ENCODE measurements at regions not wholly inside any gene's neighbourhood (a gene's known extent, or its start where the extent isn't known, plus 50 kb on each side); places are given as distances from the start of the nearest gene placed in this dataset.

- H3K4me1 ChIP-seq (ENCODE audit: control insufficient read depth in 2 of 2, insufficient read depth in 2 of 2, low read length in 2 of 2), result no peaks in the 10 kb centered on the region
- Mint-ChIP-seq H3K4me3 (no peak overlapping the region), H3K9me3 (ENCODE audit: insufficient read depth) (no peaks in the 10 kb centered on the region), H3K27me3 (peaks cover 7% of the 10 kb centered on the region), H3K27ac (no peak overlapping the region), H3K4me1 (no peaks in the 10 kb centered on the region)
- no peak overlapping the region for H3K4me2 ChIP-seq (replicated peaks; ENCODE audit: low read depth, low read length, poor library complexity, severe bottlenecking)
- no peaks in the 10 kb centered on the region for H3K36me3 ChIP-seq (replicated peaks in 1 of 2; ENCODE audit: control extremely low read depth in 1 of 2, control insufficient read depth in 1 of 2, extremely low read depth in 1 of 2, insufficient read depth in 2 of 2, low read length in 1 of 2)
- DNase-seq, result no peak
- no peaks in the 10 kb centered on the region for H3K79me2 ChIP-seq (ENCODE audit: control insufficient read depth, insufficient read depth, low read length)
- no peaks in the 10 kb centered on the region for H4K20me1 ChIP-seq (ENCODE audit: control insufficient read depth, insufficient read depth, low read length, poor library complexity, severe bottlenecking)
- ChIA-PET CTCF (no interaction called here), POLR2A (no interaction called here)
- no peak for ATAC-seq (ENCODE audit: low read depth)
- no peak overlapping the region for H3K4me3 ChIP-seq (ENCODE audit: control extremely low read depth in 1 of 5, extremely low read depth in 1 of 5, insufficient read depth in 1 of 5, low read depth in 2 of 5, low read length in 4 of 5)
- intact Hi-C loops (cut with micrococcal nuclease), result no loop called here
- no peaks in the 10 kb centered on the region for H3K27me3 ChIP-seq (replicated peaks in 1 of 4; ENCODE audit: control extremely low read depth in 1 of 4, control insufficient read depth in 3 of 4, insufficient read depth in 4 of 4, low read length in 3 of 4)
- no peak overlapping the region for H3K27ac ChIP-seq (ENCODE audit: low read length in 2 of 2)
- H2AFZ ChIP-seq (ENCODE audit: insufficient read depth, low read depth, low read length, poor library complexity, severe bottlenecking), result no peak overlapping the region
- no peak overlapping the region for H3K9ac ChIP-seq (ENCODE audit: low read length)
- TF ChIP-seq EZH2 (IDR thresholded peaks at IDR 0.05; ENCODE audit: borderline replicate concordance, insufficient read depth, low read depth, low read length, poor library complexity, severe bottlenecking) (no peak), CTCF (IDR thresholded peaks at IDR 0.05) (no peak)
- no peaks in the 10 kb centered on the region for H3K9me3 ChIP-seq (ENCODE audit: control extremely low read depth in 1 of 3, control insufficient read depth in 2 of 3, insufficient read depth in 1 of 3, low read length in 2 of 3)
These were observed 169.7 kb upstream of the LRP1B start for GRCh38 chr2:142300517-142300916.

- H3K27me3 Mint-ChIP-seq, result peaks cover 7% of the 10 kb centered on the region
- Histone ChIP-seq H3K9me3 (ENCODE audit: control extremely low read depth in 1 of 3, control insufficient read depth in 2 of 3, insufficient read depth in 1 of 3, low read length in 2 of 3) (no peaks in the 10 kb centered on the region), H3K79me2 (ENCODE audit: control insufficient read depth, insufficient read depth, low read length) (no peaks in the 10 kb centered on the region), H3K4me2 (replicated peaks; ENCODE audit: low read depth, low read length, poor library complexity, severe bottlenecking) (no peak overlapping the region), H3K27me3 (replicated peaks in 1 of 4; ENCODE audit: control extremely low read depth in 1 of 4, control insufficient read depth in 3 of 4, insufficient read depth in 4 of 4, low read length in 3 of 4) (no peaks in the 10 kb centered on the region), H3K4me1 (ENCODE audit: control insufficient read depth in 2 of 2, insufficient read depth in 2 of 2, low read length in 2 of 2) (no peaks in the 10 kb centered on the region), H2AFZ (ENCODE audit: insufficient read depth, low read depth, low read length, poor library complexity, severe bottlenecking) (no peak overlapping the region), H3K36me3 (replicated peaks in 1 of 2; ENCODE audit: control extremely low read depth in 1 of 2, control insufficient read depth in 1 of 2, extremely low read depth in 1 of 2, insufficient read depth in 2 of 2, low read length in 1 of 2) (no peaks in the 10 kb centered on the region), H3K27ac (ENCODE audit: low read length in 2 of 2) (no peak overlapping the region), H3K4me3 (ENCODE audit: control extremely low read depth in 1 of 5, extremely low read depth in 1 of 5, insufficient read depth in 1 of 5, low read depth in 2 of 5, low read length in 4 of 5) (no peak overlapping the region), H4K20me1 (ENCODE audit: control insufficient read depth, insufficient read depth, low read length, poor library complexity, severe bottlenecking) (no peaks in the 10 kb centered on the region), H3K9ac (ENCODE audit: low read length) (no peak overlapping the region)
- no peak for DNase-seq
- CTCF ChIA-PET, result no interaction called here
- TF ChIP-seq CTCF (IDR thresholded peaks at IDR 0.05) (no peak), EZH2 (IDR thresholded peaks at IDR 0.05; ENCODE audit: borderline replicate concordance, insufficient read depth, low read depth, low read length, poor library complexity, severe bottlenecking) (no peak)
- no peak for ATAC-seq (ENCODE audit: low read depth)
- H3K9me3 Mint-ChIP-seq (ENCODE audit: insufficient read depth), result no peaks in the 10 kb centered on the region
- H3K4me3 Mint-ChIP-seq, result no peak overlapping the region
- H3K27ac Mint-ChIP-seq, result no peak overlapping the region
- no peaks in the 10 kb centered on the region for H3K4me1 Mint-ChIP-seq
- POLR2A ChIA-PET, result no interaction called here
- intact Hi-C loops (cut with micrococcal nuclease), result no loop called here
These were observed 168.2 kb upstream of the LRP1B start for GRCh38 chr2:142299021-142299420.

All from B cell (primary cell).